SU-DHL-6 (cell line): ENCODE measurements at regions not wholly inside any gene's neighbourhood (a gene's known extent, or its start where the extent isn't known, plus 50 kb on each side); places are given as distances from the start of the nearest gene placed in this dataset.

Experiments
- H2AFZ ChIP-seq: fragments of 200-600 bp; sonication (generic); 2 replicates; pipeline ENCODE4 v1.6.1; 2014; ENCODE audit warnings: low read depth, mild to moderate bottlenecking, moderate library complexity, mixed read lengths, antibody characterized with exemption, low read length; ENCODE audit not compliant: severe bottlenecking
- H3F3A ChIP-seq: fragments of 200-600 bp; shearing (Covaris generic); 2 replicates; pipeline ENCODE4 v1.6.0; 2016; ENCODE audit warnings: antibody characterized with exemption, mild to moderate bottlenecking; ENCODE audit not compliant: insufficient read depth
- H3K27ac ChIP-seq: fragments of 200-600 bp; sonication (generic); 2 replicates; pipeline ENCODE4 v1.5.1; 2016; ENCODE audit warnings: low read depth, mild to moderate bottlenecking, low read length, moderate library complexity, mixed read lengths
- H3K27me3 ChIP-seq: fragments of 200-600 bp; sonication (generic), shearing (Covaris generic); 2 replicates; pipeline ENCODE4 v1.6.0; 2014; ENCODE audit warnings: mild to moderate bottlenecking, low read length
- H3K36me3 ChIP-seq: fragments of 200-600 bp; sonication (generic); 2 replicates; pipeline ENCODE4 v1.6.1; 2014; ENCODE audit warnings: mild to moderate bottlenecking, low read length, mixed read lengths
- H3K4me2 ChIP-seq: fragments of 300-600, 200-600 bp; shearing (Covaris generic), sonication (generic); 2 replicates; pipeline ENCODE4 v1.6.0; 2014; ENCODE audit warnings: low read length, low read depth, mild to moderate bottlenecking; ENCODE audit not compliant: poor library complexity, severe bottlenecking
- H3K4me3 ChIP-seq: fragments of 200-600 bp; sonication (generic); 2 replicates; pipeline ENCODE4 v1.5.1; 2014; ENCODE audit warnings: antibody characterized with exemption, low read length, mild to moderate bottlenecking, mixed read lengths; ENCODE audit not compliant: insufficient read depth, poor library complexity, severe bottlenecking
- H3K79me2 ChIP-seq: fragments of 200-600 bp; sonication (generic); 2 replicates; pipeline ENCODE4 v1.6.1; 2014; ENCODE audit warnings: mild to moderate bottlenecking, low read length, moderate library complexity; ENCODE audit not compliant: insufficient read depth
- H3K9ac ChIP-seq: fragments of 200-600 bp; sonication (generic); 2 replicates; pipeline ENCODE4 v1.7.0; 2014; ENCODE audit warnings: mild to moderate bottlenecking, low read length
- H3K9me2 ChIP-seq: fragments of 200-600 bp; sonication (generic); replicated peaks from 2 replicates; pipeline ENCODE4 v1.6.1; 2014; ENCODE audit warnings: low read length; ENCODE audit not compliant: insufficient read depth
- H3K9me3 ChIP-seq: fragments of 200-600 bp; sonication (generic); 2 replicates; pipeline ENCODE4 v1.6.1; 2014; ENCODE audit warnings: low read length, mixed read lengths; ENCODE audit not compliant: insufficient read depth
- H4K20me1 ChIP-seq: fragments of 200-600 bp; sonication (generic); 2 replicates; pipeline ENCODE4 v1.6.1; 2014; ENCODE audit warnings: low read depth, mild to moderate bottlenecking, antibody characterized with exemption, low read length, moderate library complexity, mixed read lengths
- CTCF ChIP-seq: fragments of 200-600 bp; sonication (generic); IDR thresholded peaks from one replicate; pipeline ENCODE4 v1.5.1; 2017; ENCODE audit warnings: antibody characterized with exemption, mild to moderate bottlenecking, low read length, moderate library complexity; ENCODE audit not compliant: insufficient read depth, poor library complexity, severe bottlenecking
- EZH2phosphoT487 ChIP-seq: fragments of 200-600 bp; sonication (generic), shearing (Covaris generic); conservative IDR thresholded peaks from 2 replicates; pipeline ENCODE4 v1.6.1; 2018; ENCODE audit warnings: mild to moderate bottlenecking, antibody characterized with exemption, low read length, moderate library complexity, mixed read lengths

GRCh38 chr5:74384851-74385250, 255.7 kb downstream of the ENC1 start:
- no peaks in the 10 kb centered on the region for H3K79me2 ChIP-seq
- no peak overlapping the region for H3K4me3 ChIP-seq
- H3K9me3 ChIP-seq, result no peaks in the 10 kb centered on the region
- no peak overlapping the region for H3K4me2 ChIP-seq
- H2AFZ ChIP-seq, result no peak overlapping the region
- H3K9me2 ChIP-seq, result no peaks in the 10 kb centered on the region
- no peaks in the 10 kb centered on the region for H3F3A ChIP-seq
- H3K27ac ChIP-seq, result no peak overlapping the region
- no peaks in the 10 kb centered on the region for H3K36me3 ChIP-seq
- no peaks in the 10 kb centered on the region for H3K27me3 ChIP-seq
- TF ChIP-seq EZH2phosphoT487, result no peak
- TF ChIP-seq CTCF, result no peak
- no peaks in the 10 kb centered on the region for H4K20me1 ChIP-seq
- no peak overlapping the region for H3K9ac ChIP-seq

- Histone ChIP-seq H3K36me3 (no peaks in the 10 kb centered on the region), H3K79me2 (no peaks in the 10 kb centered on the region), H3K9ac (no peak overlapping the region), H3K27ac (no peak overlapping the region), H2AFZ (no peak overlapping the region), H3F3A (no peaks in the 10 kb centered on the region), H3K27me3 (no peaks in the 10 kb centered on the region), H3K4me2 (no peak overlapping the region), H3K9me3 (no peaks in the 10 kb centered on the region), H4K20me1 (no peaks in the 10 kb centered on the region), H3K9me2 (no peaks in the 10 kb centered on the region), H3K4me3 (no peak overlapping the region)
- no peak for TF ChIP-seq EZH2phosphoT487
These were observed 257.4 kb downstream of the ENC1 start for GRCh38 chr5:74382987-74383593.

GRCh38 chr5:74382123-74382855, 258.2 kb downstream of the ENC1 start:
- Histone ChIP-seq H3K9me2 (no peaks in the 10 kb centered on the region), H3F3A (no peaks in the 10 kb centered on the region), H3K4me2 (no peak overlapping the region), H3K36me3 (no peaks in the 10 kb centered on the region), H3K9me3 (no peaks in the 10 kb centered on the region), H2AFZ (no peak overlapping the region), H4K20me1 (no peaks in the 10 kb centered on the region), H3K79me2 (no peaks in the 10 kb centered on the region), H3K4me3 (no peak overlapping the region), H3K27ac (no peak overlapping the region), H3K9ac (no peak overlapping the region), H3K27me3 (no peaks in the 10 kb centered on the region)
- TF ChIP-seq EZH2phosphoT487 (no peak), CTCF (no peak)

GRCh38 chr5:74380193-74380592, 260.3 kb downstream of the ENC1 start:
- Histone ChIP-seq H2AFZ (no peak overlapping the region), H3F3A (no peaks in the 10 kb centered on the region)

More at GRCh38 chr5:74380193-74380592, 260.3 kb downstream of the ENC1 start:
- H3K4me2 ChIP-seq, result no peak overlapping the region
- no peak overlapping the region for H3K27ac ChIP-seq
- no peaks in the 10 kb centered on the region for H3K27me3 ChIP-seq
- no peaks in the 10 kb centered on the region for H3K9me2 ChIP-seq
- H3K9me3 ChIP-seq, result no peaks in the 10 kb centered on the region
- H3K9ac ChIP-seq, result no peak overlapping the region
- no peaks in the 10 kb centered on the region for H3K36me3 ChIP-seq
- no peak overlapping the region for H3K4me3 ChIP-seq
- TF ChIP-seq CTCF (no peak), EZH2phosphoT487 (no peak)
- H4K20me1 ChIP-seq, result no peaks in the 10 kb centered on the region
- H3K79me2 ChIP-seq, result no peaks in the 10 kb centered on the region
